Kidney (tissue), 13 donors: ENCODE measurements at regions not wholly inside any gene's neighbourhood (a gene's known extent, or its start where the extent isn't known, plus 50 kb on each side); places are given as distances from the start of the nearest gene placed in this dataset.

Experiments used
- DNase-seq, 5 donors: peaks; one replicate each; pipeline ENCODE4 v3.0.0-alpha.2; 2013 to 2020
- FAIRE-seq: peaks from 2 replicates; lab custom pipeline; 2012; peaks lifted over from hg19 to GRCh38; lab: Jason Lieb, UNC
- H3K27ac ChIP-seq, 2 donors: one replicate each; pipeline ENCODE4 v1.7.0; 2013; ENCODE audit warnings: low read depth in 2 of 2, low read length in 2 of 2, inconsistent platforms in 1 of 2
- H3K27me3 ChIP-seq: one replicate; pipeline ENCODE4 v1.7.1; 2013; ENCODE audit warnings: low read length, inconsistent platforms; ENCODE audit not compliant: control insufficient read depth, insufficient read depth
- H3K36me3 ChIP-seq, 3 donors: one replicate each; pipeline versions ENCODE4 v1.7.0 to v1.7.1; 2013; ENCODE audit warnings: low read length in 3 of 3, control low read depth in 1 of 3, inconsistent platforms in 1 of 3; ENCODE audit not compliant: insufficient read depth in 3 of 3, control insufficient read depth in 2 of 3
- H3K4me1 ChIP-seq, 3 donors: one replicate each; pipeline versions ENCODE4 v1.7.0 to v1.7.1; 2013; ENCODE audit warnings: low read length in 3 of 3, inconsistent platforms in 1 of 3, low read depth in 1 of 3; ENCODE audit not compliant: control insufficient read depth in 2 of 3, insufficient read depth in 2 of 3
- H3K4me3 ChIP-seq, 3 donors: one replicate each; pipeline versions ENCODE4 v1.7.0 to v1.8.1; 2013; ENCODE audit warnings: low read length in 3 of 3, control low read depth in 1 of 3, inconsistent platforms in 1 of 3
- H3K9ac ChIP-seq, 3 donors: one replicate each; pipeline versions ENCODE4 v1.7.0 to v1.7.1; 2013; ENCODE audit warnings: low read length in 3 of 3, control low read depth in 1 of 3, inconsistent platforms in 1 of 3
- H3K9me3 ChIP-seq, 3 donors: one replicate each; pipeline versions ENCODE4 v1.7.0 to v1.7.1; 2013; ENCODE audit warnings: low read length in 3 of 3, control low read depth in 1 of 3, inconsistent platforms in 1 of 3; ENCODE audit not compliant: control insufficient read depth in 2 of 3, insufficient read depth in 1 of 3
- intact Hi-C: fragments of 100-400 bp; cut with DNase I; formaldehyde crosslinking; loops from one replicate; pipeline ENCODE4 v1.11.1; 2022
- TF ChIP-seq, protein P1 (sequence below): IDR thresholded peaks from 3 replicates; pipeline ENCODE4 v1.5.1; 2012; ENCODE audit warnings: mild to moderate bottlenecking, moderate library complexity, borderline replicate concordance; ENCODE audit not compliant: insufficient read depth; ENCODE audit errors: extremely low read depth
- donor health status: control.
- donor health status: control.
- donor health status: control.
- donor health status: control.
- donor health status: control.
- donor health status: DM: yes; HTN: yes; CAD: no.
- donor health status: Normal renal cell carcinoma (clear cell type).

GRCh38 chr3:72271923-72272322 is 487.0 kb upstream of the PROK2 start:
- TF ChIP-seq, protein P1, sequence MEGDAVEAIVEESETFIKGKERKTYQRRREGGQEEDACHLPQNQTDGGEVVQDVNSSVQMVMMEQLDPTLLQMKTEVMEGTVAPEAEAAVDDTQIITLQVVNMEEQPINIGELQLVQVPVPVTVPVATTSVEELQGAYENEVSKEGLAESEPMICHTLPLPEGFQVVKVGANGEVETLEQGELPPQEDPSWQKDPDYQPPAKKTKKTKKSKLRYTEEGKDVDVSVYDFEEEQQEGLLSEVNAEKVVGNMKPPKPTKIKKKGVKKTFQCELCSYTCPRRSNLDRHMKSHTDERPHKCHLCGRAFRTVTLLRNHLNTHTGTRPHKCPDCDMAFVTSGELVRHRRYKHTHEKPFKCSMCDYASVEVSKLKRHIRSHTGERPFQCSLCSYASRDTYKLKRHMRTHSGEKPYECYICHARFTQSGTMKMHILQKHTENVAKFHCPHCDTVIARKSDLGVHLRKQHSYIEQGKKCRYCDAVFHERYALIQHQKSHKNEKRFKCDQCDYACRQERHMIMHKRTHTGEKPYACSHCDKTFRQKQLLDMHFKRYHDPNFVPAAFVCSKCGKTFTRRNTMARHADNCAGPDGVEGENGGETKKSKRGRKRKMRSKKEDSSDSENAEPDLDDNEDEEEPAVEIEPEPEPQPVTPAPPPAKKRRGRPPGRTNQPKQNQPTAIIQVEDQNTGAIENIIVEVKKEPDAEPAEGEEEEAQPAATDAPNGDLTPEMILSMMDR, result no peak
- no peak for FAIRE-seq
- no peaks in the 10 kb centered on the region for H3K27me3 ChIP-seq
- no peak for DNase-seq
- H3K9me3 ChIP-seq, result no peaks in the 10 kb centered on the region
- no peak overlapping the region for H3K9ac ChIP-seq
- H3K4me1 ChIP-seq, result peaks cover 0 to 20% (median 15%) of the 10 kb centered on the region in 3 donors
- no peak overlapping the region for H3K4me3 ChIP-seq
- H3K27ac ChIP-seq, result no peak overlapping the region
- intact Hi-C loops, result no loop called here
- no peaks in the 10 kb centered on the region for H3K36me3 ChIP-seq

DNA sequence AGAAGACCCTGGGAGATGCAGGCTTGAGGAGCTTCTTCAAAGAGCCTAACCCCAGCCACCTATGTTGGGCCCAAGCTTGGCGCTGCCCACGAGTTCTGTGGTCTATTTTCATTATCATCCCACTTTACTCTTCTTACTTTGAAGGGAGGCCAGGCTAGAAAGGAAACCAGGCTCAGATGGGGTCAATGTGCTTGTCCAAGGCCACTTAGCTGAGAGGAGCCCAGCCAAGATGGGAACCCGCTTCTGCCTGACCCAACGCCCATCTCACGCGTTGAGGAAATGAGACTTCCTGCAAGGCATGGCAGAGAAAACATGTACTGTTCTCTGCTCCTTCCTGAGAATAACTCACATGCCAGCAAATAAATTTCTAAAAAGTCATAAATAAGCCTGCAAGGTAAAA is 486.3 kb upstream of the PROK2 start:
- TF ChIP-seq, protein P1, result no peak
- no peak overlapping the region for H3K4me3 ChIP-seq
- no peaks in the 10 kb centered on the region for H3K36me3 ChIP-seq
- no peaks in the 10 kb centered on the region for H3K27me3 ChIP-seq
- FAIRE-seq (no peak), DNase-seq (no peak)
- no peak overlapping the region for H3K9ac ChIP-seq
- H3K9me3 ChIP-seq, result no peaks in the 10 kb centered on the region
- H3K4me1 ChIP-seq, result peaks cover 0 to 20% (median 15%) of the 10 kb centered on the region in 3 donors
- intact Hi-C loops, result no loop called here
- no peak overlapping the region for H3K27ac ChIP-seq

GRCh38 chr3:72270730-72271129 is 485.8 kb upstream of the PROK2 start:
- FAIRE-seq (no peak), DNase-seq (no peak)
- Histone ChIP-seq H3K9me3 (no peaks in the 10 kb centered on the region), H3K9ac (no peak overlapping the region), H3K36me3 (no peaks in the 10 kb centered on the region), H3K27me3 (no peaks in the 10 kb centered on the region), H3K27ac (no peak overlapping the region), H3K4me1 (peaks cover 0 to 20% (median 15%) of the 10 kb centered on the region in 3 donors), H3K4me3 (no peak overlapping the region)
- intact Hi-C loops, result no loop called here
- TF ChIP-seq, protein P1, result no peak

DNA sequence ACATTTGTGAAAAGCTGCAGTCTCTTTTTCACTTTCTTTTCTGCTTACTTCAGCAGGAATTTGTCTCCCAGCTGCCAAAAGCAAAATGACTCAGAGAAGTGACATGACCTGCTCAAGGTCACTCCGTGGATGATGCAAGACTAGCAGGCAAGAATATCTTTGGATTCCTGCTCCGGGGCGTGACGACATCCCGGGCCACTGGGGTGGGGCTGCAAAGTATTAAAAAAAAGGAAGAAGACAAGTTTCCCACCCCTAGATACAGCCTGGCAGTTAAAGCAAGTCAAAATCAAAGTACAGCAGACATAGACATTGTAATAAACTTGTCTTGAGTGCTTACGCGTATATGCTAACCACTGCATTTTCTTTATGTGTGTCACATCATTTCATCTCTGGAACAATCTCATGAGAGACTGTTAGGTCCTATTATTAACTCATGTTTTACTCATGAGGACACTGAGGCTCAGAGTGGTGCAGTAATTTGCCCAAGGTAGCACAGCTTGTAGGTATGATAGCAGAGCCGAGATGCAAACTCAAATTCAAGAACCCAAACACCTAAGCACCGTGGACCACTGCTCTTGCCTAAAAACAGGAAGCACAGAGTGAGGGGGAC is 485.2 kb upstream of the PROK2 start:
- peak in 3 of 5 donors; percentile 45 to 95 (median 89) for DNase-seq
- H3K4me3 ChIP-seq, result no peak overlapping the region
- H3K27me3 ChIP-seq, result no peaks in the 10 kb centered on the region
- H3K27ac ChIP-seq, result no peak overlapping the region
- FAIRE-seq, result peak; percentile 52
- no peaks in the 10 kb centered on the region for H3K9me3 ChIP-seq
- H3K4me1 ChIP-seq, result peaks cover 0 to 20% (median 15%) of the 10 kb centered on the region in 3 donors
- TF ChIP-seq, protein P1, result no peak
- no peaks in the 10 kb centered on the region for H3K36me3 ChIP-seq
- intact Hi-C loops, result no loop called here
- no peak overlapping the region for H3K9ac ChIP-seq
